GM19395 (cell line): ENCODE measurements at regions not wholly inside any gene's neighbourhood (a gene's known extent, or its start where the extent isn't known, plus 50 kb on each side); places are given as distances from the start of the nearest gene placed in this dataset.
"Not testable (repeated sequence)": the region's sequence is repeated elsewhere in the genome, so short reads cannot be mapped to it uniquely, and the experiment has no call there.

Experiments
- ATAC-seq: cut with Tn5 transposase; IDR thresholded peaks from one replicate; pipeline ENCODE4 v1.9.1; 2021; ENCODE audit warnings: mild to moderate bottlenecking, moderate library complexity; ENCODE audit not compliant: unreplicated experiment

DNA sequence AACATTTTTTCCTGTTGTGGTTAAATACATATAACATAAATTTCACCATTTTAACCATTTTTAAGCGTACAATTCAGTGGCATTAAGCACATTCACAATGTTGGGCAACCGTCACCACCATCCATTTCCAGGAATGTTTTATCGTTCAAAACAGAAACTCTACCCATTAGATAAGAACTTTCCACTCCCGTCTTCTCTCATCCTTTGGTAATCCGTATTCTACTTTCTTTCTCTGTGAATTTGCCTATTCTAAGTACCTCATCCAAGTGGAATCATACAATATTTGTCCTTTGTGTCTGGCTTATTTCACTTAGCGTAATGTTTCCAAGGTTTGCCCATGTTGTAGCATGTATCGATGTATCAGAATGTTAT, 336.0 kb downstream of the RRAGC start:
- ATAC-seq: no peak

DNA sequence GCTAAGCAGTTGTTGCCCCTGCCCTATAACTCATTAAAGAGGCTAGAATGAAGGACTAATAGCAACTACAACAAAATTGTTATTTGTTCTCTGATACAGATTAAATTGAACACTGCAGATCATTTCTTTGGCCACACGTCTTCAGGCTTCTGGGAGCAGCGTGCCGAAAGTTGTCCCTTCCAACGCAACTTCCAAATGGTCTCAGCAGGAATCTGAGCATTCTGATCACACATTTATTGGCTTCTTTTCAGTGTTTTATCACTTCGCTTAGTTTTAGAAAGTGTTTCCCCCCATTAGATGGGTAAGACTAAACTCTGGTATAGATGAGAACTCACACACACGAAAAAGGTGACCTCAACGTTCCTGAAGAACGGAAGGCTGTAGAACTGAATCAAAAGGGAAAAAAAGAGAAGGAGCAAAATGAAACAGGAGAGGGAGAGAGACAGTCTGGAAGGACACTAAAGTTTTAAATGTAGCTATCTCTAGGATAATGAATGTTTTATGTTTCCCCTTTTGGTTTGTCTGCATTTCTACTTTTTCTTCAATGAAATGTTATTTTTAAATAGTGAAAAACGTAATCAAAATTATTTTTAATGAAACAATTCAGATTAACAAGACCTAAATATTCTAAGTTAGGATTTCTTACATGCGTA, 336.5 kb downstream of the RRAGC start:
- no peak for ATAC-seq

DNA sequence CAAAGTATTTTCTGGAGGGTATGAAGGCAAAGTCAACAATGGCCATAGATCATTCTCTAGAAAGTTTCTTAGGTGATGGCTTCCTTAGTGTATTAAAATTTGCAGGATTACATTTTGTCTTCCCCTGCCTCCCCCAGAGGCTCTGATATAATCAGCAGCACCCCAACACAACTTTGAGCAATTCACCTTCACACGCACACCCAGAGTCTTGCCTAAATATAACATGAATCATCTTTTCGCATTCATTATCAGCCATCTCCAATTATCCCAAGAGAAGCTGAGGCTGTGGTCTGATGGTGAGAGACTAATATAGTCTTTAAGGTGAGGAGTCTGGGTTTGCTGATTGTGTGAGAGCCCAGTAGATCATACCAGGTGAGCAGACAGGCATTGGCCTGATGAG, 343.0 kb downstream of the RRAGC start:
- ATAC-seq: no peak

DNA sequence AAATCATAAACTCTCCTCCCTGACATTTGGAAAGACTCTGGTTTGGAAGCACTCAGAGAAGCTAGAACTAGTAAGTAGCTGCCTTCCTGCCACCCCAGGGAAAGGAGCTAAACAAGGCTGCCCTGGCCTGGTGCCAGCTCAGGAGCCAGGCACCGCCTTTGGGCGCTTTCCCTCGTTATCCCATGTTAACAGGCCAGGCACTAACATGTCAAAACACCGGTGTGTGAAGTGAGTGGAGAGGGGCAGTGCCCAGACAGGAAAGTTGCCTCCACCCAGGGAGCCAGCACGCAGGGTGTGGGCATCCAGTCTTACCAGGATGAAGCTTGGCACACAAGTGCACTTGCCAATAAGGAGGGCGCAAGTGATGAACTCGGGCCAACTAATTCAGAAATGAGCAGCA, 346.8 kb downstream of the RRAGC start:
- no peak for ATAC-seq

DNA sequence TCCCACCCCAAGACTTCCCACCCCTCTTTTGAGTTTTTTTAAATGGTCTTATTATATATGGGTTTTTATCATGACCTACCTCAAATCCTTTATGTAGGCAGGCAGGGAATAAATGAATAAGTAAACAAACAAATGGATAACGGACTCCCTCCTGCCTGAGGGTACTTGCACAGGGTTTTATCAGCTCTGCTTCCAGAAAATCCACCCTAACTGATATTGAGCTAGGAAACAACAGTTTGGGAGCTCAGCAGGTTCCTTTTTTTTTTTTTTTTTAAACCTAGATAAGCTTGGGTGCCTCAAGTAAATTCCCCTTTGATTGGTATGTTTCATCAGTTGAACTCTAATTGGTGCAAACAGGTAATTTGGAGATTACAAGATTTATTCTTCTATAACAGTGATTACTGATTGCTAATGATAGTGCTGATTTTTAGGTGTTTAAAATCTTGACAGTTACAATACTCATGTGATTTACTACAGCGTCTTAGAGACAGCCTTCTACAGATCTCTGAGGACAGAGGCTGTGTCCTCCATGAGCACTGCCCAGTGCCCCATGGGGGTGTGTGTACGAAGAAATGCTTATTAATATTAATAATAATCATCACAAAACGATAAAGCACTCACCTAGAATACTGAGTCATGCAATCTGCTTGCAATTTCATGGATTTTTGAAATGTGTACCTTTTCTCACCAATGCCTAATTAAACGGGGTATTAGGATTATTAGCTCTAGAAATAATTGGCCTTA, 347.4 kb downstream of the RRAGC start:
- no peak for ATAC-seq

DNA sequence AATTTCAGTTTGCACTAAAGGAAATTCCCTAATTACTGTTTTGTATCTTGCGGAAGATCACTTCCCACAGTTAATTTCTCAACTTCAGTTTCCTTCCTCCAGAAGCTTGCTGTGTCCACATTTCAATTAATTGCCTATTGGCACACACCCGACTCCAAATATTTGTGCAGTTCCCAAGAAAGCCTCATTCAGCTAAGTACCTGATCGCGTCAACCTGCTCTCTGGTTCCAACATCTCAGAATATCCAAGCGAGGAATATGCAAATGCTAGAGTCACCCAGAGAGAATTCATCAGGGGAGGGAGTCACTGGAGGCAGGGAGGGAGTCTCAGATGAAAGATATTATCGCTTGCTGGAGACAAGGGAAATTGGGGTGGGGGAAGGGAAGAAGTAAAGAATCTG, 351.3 kb downstream of the RRAGC start:
- ATAC-seq: no peak

DNA sequence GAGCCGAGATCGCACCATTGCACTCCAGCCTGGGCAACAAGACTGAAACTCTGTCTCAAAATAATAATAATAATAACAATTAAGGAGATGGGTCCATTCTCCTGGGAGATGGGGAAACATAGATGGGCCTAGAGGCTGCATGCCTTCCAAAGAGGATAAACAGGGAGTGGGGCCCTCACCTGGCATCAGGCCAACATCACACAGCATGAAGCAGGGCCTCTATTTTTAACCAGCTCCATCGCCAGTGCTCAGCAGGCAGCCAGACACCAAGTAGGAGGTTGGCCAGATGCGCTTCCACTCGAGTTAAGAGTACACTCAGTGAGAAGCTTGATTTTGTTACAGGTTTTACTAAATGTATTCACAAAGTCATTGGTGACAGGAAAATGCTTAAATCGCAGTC, 352.0 kb downstream of the RRAGC start:
- ATAC-seq: no peak

DNA sequence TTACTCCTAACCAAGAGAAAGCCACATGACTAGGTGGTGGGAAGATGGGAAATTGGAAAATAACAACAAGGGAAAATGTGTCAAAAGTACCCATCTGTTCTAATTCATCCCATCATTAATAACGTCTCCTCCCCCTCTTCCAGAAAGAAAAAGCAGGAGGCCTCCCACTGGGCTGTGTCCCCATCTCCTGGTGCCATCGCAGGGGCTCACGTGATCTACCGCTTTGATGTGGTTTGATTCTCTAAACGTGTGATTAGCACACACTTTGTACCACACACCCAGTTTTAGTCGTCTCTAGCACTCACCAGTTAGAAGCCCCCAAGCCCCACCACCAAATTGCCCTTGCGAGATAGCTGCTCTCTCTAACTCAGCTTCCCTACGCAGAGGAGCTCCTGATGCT, 353.6 kb downstream of the RRAGC start:
- ATAC-seq: no peak

DNA sequence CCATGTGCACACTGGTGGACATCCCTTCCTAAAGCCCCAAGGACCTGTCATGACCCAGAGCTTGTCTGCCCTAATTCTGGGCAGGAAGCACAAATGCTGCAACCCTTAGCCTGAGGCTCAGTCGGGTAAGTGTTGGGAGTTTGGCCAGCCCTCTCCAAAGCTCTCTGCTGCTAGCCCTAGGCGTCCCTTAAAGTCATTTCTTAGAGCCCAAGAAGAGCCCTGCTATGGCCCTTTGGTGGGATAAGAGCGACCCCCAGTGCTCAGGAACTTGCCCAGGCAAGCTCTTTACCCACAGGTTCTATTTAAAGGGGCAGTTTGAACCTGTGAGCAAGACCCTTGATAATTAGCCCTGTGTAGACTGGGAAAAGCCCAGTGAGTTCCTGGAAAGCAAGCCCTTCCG, 356.8 kb downstream of the RRAGC start:
- ATAC-seq: no peak

DNA sequence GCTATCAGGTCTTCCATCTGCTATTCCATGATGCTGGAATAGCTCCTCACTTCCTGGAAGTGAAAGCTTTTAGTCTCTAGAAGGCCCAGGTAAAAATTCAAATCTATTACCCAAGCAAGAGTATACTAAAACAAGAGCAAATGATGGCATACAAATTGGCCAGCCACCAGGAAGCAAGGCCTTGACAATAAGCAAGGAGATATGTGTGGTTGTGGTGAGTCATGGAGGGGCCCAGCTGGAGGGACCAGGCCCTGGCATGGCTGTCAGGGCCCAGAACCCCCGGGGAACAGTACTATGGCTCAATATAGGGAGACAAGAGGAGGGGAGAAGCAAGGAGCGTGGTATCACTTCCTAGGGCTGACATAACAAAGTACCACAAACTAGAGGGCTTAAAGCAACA, 358.7 kb downstream of the RRAGC start:
- ATAC-seq: no peak

DNA sequence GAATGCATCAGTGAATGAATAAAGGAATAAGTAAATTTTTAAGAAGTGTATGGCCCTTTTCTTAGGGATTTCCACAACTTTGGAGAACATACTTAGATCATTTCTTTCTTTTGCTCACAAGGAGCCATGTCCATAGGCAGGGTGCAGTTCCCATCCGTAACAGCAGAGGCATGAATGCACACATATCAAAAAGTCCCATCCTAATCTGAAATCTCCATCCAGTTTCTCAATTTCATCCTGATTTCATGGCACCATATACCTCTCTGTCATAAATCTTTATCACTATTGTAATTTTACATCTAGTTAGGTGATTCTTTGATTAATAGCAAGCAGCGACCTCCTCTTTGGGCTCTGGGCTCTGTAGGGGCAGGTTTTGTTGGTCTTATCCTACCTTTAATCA, 359.2 kb downstream of the RRAGC start:
- ATAC-seq: no peak

DNA sequence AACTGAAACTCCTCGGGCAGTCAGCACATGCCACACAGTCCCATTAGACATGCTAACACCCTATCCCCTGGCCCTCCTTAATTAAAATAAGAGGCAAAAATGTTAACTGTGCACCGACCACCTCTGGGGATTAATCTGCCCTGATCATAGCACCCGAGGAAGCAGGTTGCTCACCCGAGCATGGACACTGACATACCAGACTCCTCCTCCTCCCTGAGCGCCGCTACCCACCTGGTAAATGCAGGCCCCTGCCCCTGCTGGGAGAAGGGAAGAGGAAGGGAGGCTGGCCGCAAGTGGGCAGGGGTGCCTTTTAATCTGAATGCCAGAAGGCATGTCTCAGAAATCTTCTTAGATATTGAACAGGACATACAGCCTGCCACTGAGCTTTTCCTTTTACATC, 360.9 kb downstream of the RRAGC start:
- ATAC-seq: no peak

DNA sequence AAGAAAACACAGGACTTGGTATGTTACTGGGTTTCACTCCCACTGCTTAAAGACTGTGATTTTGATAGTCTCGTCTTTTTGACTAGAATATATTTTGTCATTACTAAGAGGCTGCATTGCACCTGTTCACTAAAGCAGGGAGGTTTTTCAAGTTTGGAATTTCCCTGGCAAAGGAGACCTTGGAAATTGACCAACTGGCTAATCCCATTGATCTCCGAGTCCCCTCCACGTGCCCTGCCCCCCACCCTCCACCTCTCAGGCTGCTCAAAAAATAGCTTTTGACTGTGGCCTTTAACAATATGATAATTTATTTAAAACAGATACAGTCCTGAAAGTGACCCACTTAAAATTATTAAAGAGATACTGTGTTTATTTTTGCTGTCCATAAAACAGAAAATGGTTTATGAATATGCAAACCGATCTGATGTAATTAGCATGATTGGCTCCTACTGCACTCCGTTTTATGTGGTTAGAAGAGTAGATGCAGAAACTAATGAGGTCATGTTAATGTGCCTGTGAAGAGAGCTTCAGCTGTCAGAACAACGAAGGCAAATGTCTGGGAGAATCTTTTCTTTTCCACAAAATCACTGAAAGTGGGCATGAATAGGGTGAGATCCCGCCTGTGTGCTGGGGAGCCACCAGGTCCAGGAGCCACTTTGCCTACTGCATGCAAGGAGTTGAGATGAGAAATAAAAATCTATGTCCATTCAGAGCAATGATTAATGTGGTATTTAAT, 361.5 kb downstream of the RRAGC start:
- no peak for ATAC-seq

DNA sequence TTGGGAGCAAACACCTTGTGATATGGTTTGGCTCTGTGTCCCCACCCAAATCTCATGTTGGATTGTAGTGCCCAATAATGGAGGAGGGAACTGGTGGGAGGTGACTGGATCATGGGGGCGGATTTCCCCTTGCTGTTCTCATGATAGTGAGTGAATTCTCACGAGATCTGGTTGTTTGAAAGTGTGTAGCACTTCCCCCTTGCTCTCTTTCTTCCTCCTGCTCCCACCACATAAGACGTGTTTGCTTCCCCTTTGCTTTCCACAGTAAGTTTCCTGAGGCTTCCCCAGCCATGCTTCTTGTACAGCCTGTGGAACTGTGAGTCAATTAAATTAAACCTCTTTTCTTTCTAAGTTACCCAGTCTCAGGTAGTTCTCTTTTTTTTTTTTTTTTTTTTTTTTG, 366.3 kb downstream of the RRAGC start:
- not testable (repeated sequence) for ATAC-seq

DNA sequence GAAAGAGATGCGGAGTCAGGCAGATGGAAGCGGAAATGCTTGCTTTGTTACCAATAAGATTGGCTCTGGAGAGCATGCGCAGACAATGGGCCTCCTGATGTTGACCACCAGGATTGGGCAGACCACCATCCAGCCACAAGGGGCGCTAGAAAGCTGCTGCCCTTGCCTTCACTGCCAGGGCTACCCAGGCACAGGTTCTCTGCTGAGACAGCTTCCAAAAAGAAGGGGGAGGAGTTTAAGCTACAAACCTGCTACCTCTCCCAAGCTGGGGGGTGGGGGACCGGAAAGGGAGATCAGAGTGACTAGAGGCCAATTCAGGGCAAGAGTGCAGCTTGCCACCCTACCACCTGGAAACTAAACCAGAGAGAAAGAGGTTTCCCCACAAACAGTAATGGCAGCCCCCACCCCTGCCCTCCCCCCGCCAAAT, 369.7 kb downstream of the RRAGC start:
- no peak for ATAC-seq

DNA sequence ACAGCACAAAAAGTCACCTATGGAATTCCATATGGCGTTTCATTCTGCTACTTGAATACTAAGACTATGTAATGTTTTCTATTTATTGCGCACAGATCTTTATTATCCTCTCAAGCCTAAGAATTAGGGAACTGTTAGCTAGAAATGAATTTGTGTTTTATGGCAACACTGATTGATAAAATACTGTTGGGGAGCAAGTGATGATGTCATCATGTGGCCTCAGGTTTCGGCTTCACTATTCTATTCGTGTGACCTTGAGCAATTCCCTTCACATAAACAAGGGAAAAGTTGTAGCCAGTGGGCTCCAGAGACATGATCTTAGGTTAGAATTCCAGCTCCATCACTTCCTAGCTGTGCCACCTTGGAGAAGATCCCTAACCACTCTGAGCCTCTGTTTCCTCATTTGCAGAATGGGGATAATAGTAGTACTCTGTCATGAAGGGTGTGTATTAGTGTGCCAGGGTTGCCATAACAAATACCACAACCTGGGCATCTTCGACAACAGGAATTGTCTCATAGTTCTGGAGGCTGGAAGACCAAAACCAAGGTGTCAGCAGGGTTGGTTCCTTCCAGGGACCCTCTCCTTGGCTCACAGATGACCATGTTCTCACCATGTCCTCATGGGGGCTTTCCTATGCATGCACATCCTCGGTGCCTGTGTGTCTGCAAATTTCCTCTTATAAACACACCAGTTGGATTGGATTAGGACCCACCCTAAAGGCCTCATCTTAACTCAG, 371.2 kb downstream of the RRAGC start:
- ATAC-seq: no peak

DNA sequence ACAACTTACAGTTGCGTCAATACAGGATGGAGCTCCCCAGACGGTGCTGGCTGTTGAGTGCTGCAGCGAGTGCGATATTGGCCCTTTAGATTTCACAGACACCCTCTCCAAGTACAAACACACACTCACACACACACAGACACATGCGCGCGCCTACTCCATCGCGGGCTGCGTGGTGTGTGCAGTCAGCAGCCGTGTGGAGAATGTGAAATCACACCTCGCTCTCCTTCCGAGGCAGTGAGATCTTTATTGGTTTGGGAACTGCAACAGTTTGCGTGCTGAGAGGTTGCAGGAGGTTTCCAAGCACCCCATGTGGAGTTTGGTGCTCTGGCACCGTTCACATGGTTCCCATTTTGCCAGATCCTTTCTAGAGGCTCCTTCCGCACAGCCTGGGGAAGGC, 372.2 kb downstream of the RRAGC start:
- no peak for ATAC-seq

DNA sequence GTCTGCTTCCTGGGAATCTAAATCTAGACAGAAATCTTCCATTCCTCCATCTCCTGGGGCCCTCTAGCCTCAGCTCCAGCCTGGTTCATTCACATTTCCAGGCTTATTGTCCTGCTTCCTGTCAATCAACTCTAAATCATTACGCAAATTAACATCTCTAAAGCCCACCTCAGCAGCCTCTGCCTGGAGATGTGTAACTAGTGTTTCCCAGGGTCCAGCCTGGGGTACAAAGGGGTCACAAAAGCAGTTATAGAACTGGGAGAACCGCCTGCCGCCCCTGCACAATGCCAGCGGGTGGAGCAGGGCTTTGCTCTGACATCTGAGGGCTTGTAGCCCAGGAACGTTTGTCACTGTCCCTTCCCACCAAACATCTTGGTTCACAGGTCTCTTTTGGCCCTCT, 373.5 kb downstream of the RRAGC start:
- ATAC-seq: no peak

DNA sequence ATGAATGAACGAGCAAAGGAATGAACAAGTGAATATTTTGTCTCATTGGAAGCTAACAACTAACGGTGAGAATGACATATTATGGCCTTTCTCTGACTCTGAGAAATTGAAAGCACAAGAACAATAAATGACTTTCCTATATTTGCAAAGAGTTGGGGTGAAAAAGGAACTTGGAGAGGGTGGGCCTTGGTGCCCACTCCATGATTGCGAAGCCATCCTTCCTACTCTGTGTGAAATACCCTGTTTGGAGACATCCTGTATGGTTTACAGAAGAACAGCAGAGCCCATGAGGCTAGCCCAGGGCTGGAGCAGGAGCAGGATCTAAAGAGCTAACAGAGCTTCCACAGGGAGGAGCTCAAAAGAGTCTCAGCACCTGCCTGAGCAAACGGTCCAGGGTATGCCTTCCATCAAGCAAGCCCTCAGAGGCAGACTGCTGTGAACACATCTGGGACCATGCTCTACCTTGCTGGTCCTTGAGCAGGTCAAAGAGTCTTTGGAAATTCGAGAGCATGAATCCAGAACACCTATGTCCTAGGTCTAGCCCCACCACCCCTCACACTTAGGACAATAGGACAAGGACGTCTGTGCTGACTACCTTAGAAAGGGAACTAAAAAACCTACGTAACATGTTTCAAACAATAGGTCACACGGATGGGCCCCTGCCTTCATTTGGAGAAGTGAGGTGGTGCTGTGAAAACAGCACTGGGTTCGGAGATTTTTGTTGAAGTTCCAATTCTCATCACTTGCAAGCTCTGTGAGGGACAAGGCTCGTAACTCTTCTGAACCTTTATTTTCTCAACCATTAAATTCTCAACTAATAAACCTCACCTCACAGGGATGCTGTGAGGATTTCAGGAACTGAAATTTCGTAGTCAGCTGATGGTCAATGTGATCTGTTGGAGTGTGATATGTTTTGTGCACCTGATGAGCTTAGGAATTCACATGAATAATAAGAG, 377.4 kb downstream of the RRAGC start:
- no peak for ATAC-seq

DNA sequence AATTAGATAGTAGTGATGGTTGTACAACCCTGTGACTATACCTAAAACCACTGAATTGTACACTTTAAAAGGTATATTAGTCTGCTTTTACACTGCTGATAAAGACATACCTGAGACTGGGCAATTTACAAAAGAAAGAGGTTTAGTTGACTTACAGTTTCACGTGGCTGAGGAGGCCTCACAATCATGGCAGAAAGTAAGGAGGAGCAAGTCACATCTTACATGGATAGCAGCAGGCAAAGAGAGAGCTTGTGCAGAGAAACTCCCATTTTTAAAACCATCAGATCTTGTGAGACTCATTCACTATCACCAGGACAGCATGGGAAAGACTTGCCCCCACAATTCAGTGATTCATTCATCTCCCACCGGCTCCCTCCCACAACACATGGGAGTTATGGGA, 379.9 kb downstream of the RRAGC start:
- not testable (repeated sequence) for ATAC-seq
